ENCODE measurements at regions not wholly inside any gene's neighbourhood (a gene's known extent, or its start where the extent isn't known, plus 50 kb on each side); places are given as distances from the start of the nearest gene placed in this dataset.

- DNase-seq = no peak
These were observed 215.7 kb upstream of the LYPLAL1 start for GRCh38 chr1:218957971-218958370.

GRCh38 chr1:218959784-218960183 lies 213.9 kb upstream of the LYPLAL1 start:
- DNase-seq = no peak

GRCh38 chr1:218964471-218965185 lies 209.1 kb upstream of the LYPLAL1 start:
- DNase-seq = no peak

GRCh38 chr1:218965821-218966220 lies 207.9 kb upstream of the LYPLAL1 start:
- DNase-seq = no peak

GRCh38 chr1:218967254-218967653 lies 206.4 kb upstream of the LYPLAL1 start:
- DNase-seq = no peak

- no peak for DNase-seq
These were observed 205.8 kb upstream of the LYPLAL1 start for GRCh38 chr1:218967836-218968235.

GRCh38 chr1:218969006-218969405 lies 204.7 kb upstream of the LYPLAL1 start:
- DNase-seq = no peak

- DNase-seq = no peak
These were observed 203.2 kb upstream of the LYPLAL1 start for GRCh38 chr1:218970397-218970990.

GRCh38 chr1:218971156-218971555 lies 202.5 kb upstream of the LYPLAL1 start:
- DNase-seq = no peak

- no peak for DNase-seq
These were observed 192.8 kb upstream of the LYPLAL1 start for GRCh38 chr1:218980881-218981280.

GRCh38 chr1:218982482-218982881 lies 191.2 kb upstream of the LYPLAL1 start:
- DNase-seq = no peak

- DNase-seq = no peak
These were observed 190.2 kb upstream of the LYPLAL1 start for GRCh38 chr1:218983433-218983832.

GRCh38 chr1:218983848-218984247 lies 189.8 kb upstream of the LYPLAL1 start:
- no peak for DNase-seq

GRCh38 chr1:218985424-218985984 lies 188.2 kb upstream of the LYPLAL1 start:
- no peak for DNase-seq

GRCh38 chr1:218986816-218987215 lies 186.9 kb upstream of the LYPLAL1 start:
- DNase-seq = no peak

- DNase-seq = no peak
These were observed 183.7 kb upstream of the LYPLAL1 start for GRCh38 chr1:218990019-218990418.

GRCh38 chr1:218991089-218991488 lies 182.6 kb upstream of the LYPLAL1 start:
- DNase-seq = no peak

GRCh38 chr1:218994615-218995014 lies 179.1 kb upstream of the LYPLAL1 start:
- no peak for DNase-seq

- no peak for DNase-seq
These were observed 178.5 kb upstream of the LYPLAL1 start for GRCh38 chr1:218995091-218995665.

GRCh38 chr1:218996362-218996761 lies 177.3 kb upstream of the LYPLAL1 start:
- no peak for DNase-seq

GRCh38 chr1:219000005-219000404 lies 173.7 kb upstream of the LYPLAL1 start:
- no peak for DNase-seq

- DNase-seq = no peak
These were observed 173.0 kb upstream of the LYPLAL1 start for GRCh38 chr1:219000631-219001030.

- DNase-seq = no peak
These were observed 163.0 kb upstream of the LYPLAL1 start for GRCh38 chr1:219010720-219011119.

- no peak for DNase-seq
These were observed 153.3 kb upstream of the LYPLAL1 start for GRCh38 chr1:219020386-219020785.

Data from SW 1271 (cell line).